NCI-H2171 (cell line): ENCODE measurements at regions not wholly inside any gene's neighbourhood (a gene's known extent, or its start where the extent isn't known, plus 50 kb on each side); places are given as distances from the start of the nearest gene placed in this dataset.
"Not testable (repeated sequence)": the region's sequence is repeated elsewhere in the genome, so short reads cannot be mapped to it uniquely, and the experiment has no call there.

Experiments used
- DNase-seq: peaks from one replicate; lab custom pipeline; 2025; lab: John Stamatoyannopoulos, UW

- DNase-seq, result no peak
These were observed 714.4 kb upstream of the CDH6 start for GRCh38 chr5:30479104-30479503.

GRCh38 chr5:30475429-30475828 is 718.1 kb upstream of the CDH6 start:
- DNase-seq, result no peak

GRCh38 chr5:30469691-30470090 is 723.8 kb upstream of the CDH6 start:
- no peak for DNase-seq

GRCh38 chr5:30458681-30459080 is 734.8 kb upstream of the CDH6 start:
- no peak for DNase-seq

GRCh38 chr5:30455484-30455883 is 738.0 kb upstream of the CDH6 start:
- not testable (repeated sequence) for DNase-seq

- DNase-seq, result no peak
These were observed 740.3 kb upstream of the CDH6 start for GRCh38 chr5:30453168-30453567.

- DNase-seq, result no peak
These were observed 743.3 kb upstream of the CDH6 start for GRCh38 chr5:30450153-30450552.

GRCh38 chr5:30447431-30447830 is 746.1 kb upstream of the CDH6 start:
- no peak for DNase-seq

GRCh38 chr5:30446456-30446855 is 747.0 kb upstream of the CDH6 start:
- DNase-seq, result no peak

GRCh38 chr5:30438785-30439184 is 754.7 kb upstream of the CDH6 start:
- DNase-seq, result no peak

- DNase-seq, result no peak
These were observed 756.8 kb upstream of the CDH6 start for GRCh38 chr5:30436691-30437090.

GRCh38 chr5:30428866-30429407 is 764.5 kb upstream of the CDH6 start:
- not testable (repeated sequence) for DNase-seq

GRCh38 chr5:30414078-30414477 is 779.4 kb upstream of the CDH6 start:
- no peak for DNase-seq

GRCh38 chr5:30413540-30413939 is 779.9 kb upstream of the CDH6 start:
- no peak for DNase-seq

- DNase-seq, result no peak
These were observed 787.7 kb upstream of the CDH6 start for GRCh38 chr5:30405821-30406220.

- peak; percentile 2 for DNase-seq
These were observed 791.9 kb upstream of the CDH6 start for GRCh38 chr5:30401479-30402058.

- no peak for DNase-seq
These were observed 795.1 kb upstream of the CDH6 start for GRCh38 chr5:30398423-30398822.

- DNase-seq, result no peak
These were observed 800.6 kb upstream of the CDH6 start for GRCh38 chr5:30392897-30393296.

- DNase-seq, result no peak
These were observed 803.4 kb upstream of the CDH6 start for GRCh38 chr5:30390095-30390494.

- DNase-seq, result no peak
These were observed 805.4 kb upstream of the CDH6 start for GRCh38 chr5:30387974-30388632.

- no peak for DNase-seq
These were observed 807.7 kb upstream of the CDH6 start for GRCh38 chr5:30385754-30386153.

- DNase-seq, result no peak
These were observed 809.3 kb upstream of the CDH6 start for GRCh38 chr5:30384171-30384570.

GRCh38 chr5:30380228-30380627 is 813.3 kb upstream of the CDH6 start:
- no peak for DNase-seq

GRCh38 chr5:30376848-30377247 is 816.6 kb upstream of the CDH6 start:
- DNase-seq, result no peak
